Right lobe of liver (tissue), 6 donors: ENCODE measurements at regions not wholly inside any gene's neighbourhood (a gene's known extent, or its start where the extent isn't known, plus 50 kb on each side); places are given as distances from the start of the nearest gene placed in this dataset.

ENCODE experiments used
- ATAC-seq, 4 donors: fragments of 200-7000 bp; cut with Tn5 transposase; one replicate each; pipeline ENCODE4 v1.9.1; 2020; ENCODE audit warnings: mild to moderate bottlenecking in 4 of 4, moderate library complexity in 4 of 4
- DNase-seq, 3 donors: peaks; one replicate each; pipeline ENCODE4 v3.0.0-alpha.2; 2020
- H3K27ac ChIP-seq, 3 donors: fragments of 200-600 bp; one replicate each; pipeline ENCODE4 v1.8.0; 2022
- H3K27me3 ChIP-seq, 2 donors: fragments of 200-600 bp; one replicate each; pipeline ENCODE4 v1.8.0; 2022
- H3K36me3 ChIP-seq, 4 donors: fragments of 200-600 bp; sonication (generic) in 1 of 4; one replicate each; pipeline versions ENCODE4 v1.5.1 to v1.8.0; 2017 to 2022; ENCODE audit warnings: control low read depth in 1 of 4
- H3K4me1 ChIP-seq, 4 donors: fragments of 200-600 bp; sonication (generic) in 1 of 4; one replicate each; pipeline versions ENCODE4 v1.5.1 to v1.8.0; 2017 to 2022; ENCODE audit warnings: control low read depth in 1 of 4
- H3K4me3 ChIP-seq, 3 donors: fragments of 200-600 bp; one replicate each; pipeline ENCODE4 v1.8.0; 2022
- H3K9me3 ChIP-seq, 4 donors: fragments of 200-600 bp; sonication (generic) in 1 of 4; one replicate each; pipeline versions ENCODE4 v1.5.1 to v1.8.0; 2017 to 2022; ENCODE audit warnings: control low read depth in 1 of 4
- CTCF ChIP-seq, 4 donors: fragments of 200-600 bp in 3 of 4; fragments of 450-650 bp in 1 of 4; IDR thresholded peaks; one replicate each; pipeline versions ENCODE4 v1.5.1 to v1.8.0; 2016 to 2022; ENCODE audit warnings: antibody characterized with exemption in 4 of 4, mild to moderate bottlenecking in 2 of 4
- POLR2A ChIP-seq: fragments of 450-650 bp; IDR thresholded peaks from one replicate; pipeline ENCODE4 v1.6.1; 2017; ENCODE audit warnings: antibody characterized with exemption, mild to moderate bottlenecking
- WGBS: methylation state at CpG from one replicate; pipeline ENCODE4 v1.1.6; 2018; ENCODE audit warnings: low coverage, low lambda C conversion rate; ENCODE audit not compliant: insufficient coverage; ENCODE audit errors: missing lambda C conversion rate; 5-methylcytosine and 5-hydroxymethylcytosine counted together
- intact Hi-C, 2 donors: fragments of 100-400 bp; cut with DNase I; formaldehyde crosslinking; loops; one replicate each; pipeline versions ENCODE4 v1.11.2 to v1.14.1; 2022
- donor health status: DM: no; HTN: yes; CAD: no.
- donor health status: DM: no; HTN: no; CAD: no.
- donor health status: DM: no; HTN: no; CAD: no.
- donor health status: DM: no; HTN: yes; CAD: no.
- donor health status: DM: no; HTN: yes; CAD: no.

GRCh38 chr7:47027695-47028240 is 554.1 kb downstream of the TNS3 start:
- Histone ChIP-seq H3K4me1 (no peaks in the 10 kb centered on the region), H3K9me3 (no peaks in the 10 kb centered on the region), H3K36me3 (no peaks in the 10 kb centered on the region), H3K4me3 (no peak overlapping the region), H3K27ac (no peak overlapping the region), H3K27me3 (no peaks in the 10 kb centered on the region)
- TF ChIP-seq POLR2A: no peak
- TF ChIP-seq CTCF (IDR thresholded peaks at IDR 0.05): no peak
- WGBS: 74% methylated on average over 2 of the region's 2 CpGs
- intact Hi-C loops: no loop called here
- no peak for DNase-seq
- ATAC-seq: no peak

GRCh38 chr7:47026780-47027361 is 555.0 kb downstream of the TNS3 start:
- Histone ChIP-seq H3K9me3 (no peaks in the 10 kb centered on the region), H3K4me3 (no peak overlapping the region), H3K4me1 (no peaks in the 10 kb centered on the region), H3K27me3 (no peaks in the 10 kb centered on the region), H3K27ac (no peak overlapping the region), H3K36me3 (no peaks in the 10 kb centered on the region)
- TF ChIP-seq CTCF (IDR thresholded peaks at IDR 0.05) (no peak), POLR2A (no peak)
- intact Hi-C loops: no loop called here
- WGBS: 35% methylated on average over 5 of the region's 5 CpGs
- DNase-seq (no peak), ATAC-seq (no peak)

- no peak for DNase-seq
- Histone ChIP-seq H3K4me1 (no peaks in the 10 kb centered on the region), H3K4me3 (no peak overlapping the region), H3K27ac (no peak overlapping the region), H3K9me3 (no peaks in the 10 kb centered on the region), H3K27me3 (no peaks in the 10 kb centered on the region), H3K36me3 (no peaks in the 10 kb centered on the region)
- WGBS: 35% methylated on average over 4 of the region's 4 CpGs
- no peak for ATAC-seq
- intact Hi-C loops: no loop called here
- no peak for TF ChIP-seq POLR2A
- TF ChIP-seq CTCF (IDR thresholded peaks at IDR 0.05): no peak
Measured at GRCh38 chr7:47024991-47025390, 556.9 kb downstream of the TNS3 start.

GRCh38 chr7:47008461-47008860 is 573.5 kb downstream of the TNS3 start:
- H3K36me3 ChIP-seq: no peaks in the 10 kb centered on the region
- no peak for TF ChIP-seq CTCF (IDR thresholded peaks at IDR 0.05)
- TF ChIP-seq POLR2A: no peak
- DNase-seq (no peak), ATAC-seq (no peak)
- no peaks in the 10 kb centered on the region for H3K9me3 ChIP-seq
- no peaks in the 10 kb centered on the region for H3K27me3 ChIP-seq
- no peaks in the 10 kb centered on the region for H3K4me1 ChIP-seq
- WGBS: 75% methylated on average over 1 of the region's 1 CpG
- intact Hi-C loops: no loop called here
- H3K27ac ChIP-seq: no peak overlapping the region
- H3K4me3 ChIP-seq: no peak overlapping the region
